Stimulated activated CD4-positive, alpha-beta T cell treated with anti-CD3 and anti-CD28 coated beads, Interleukin-15, amount 100 ng/mL, for 24 hours (primary cell): ENCODE measurements at regions not wholly inside any gene's neighbourhood (a gene's known extent, or its start where the extent isn't known, plus 50 kb on each side); places are given as distances from the start of the nearest gene placed in this dataset.
A peak's percentile ranks its signal among the peaks of the same experiment; 100 is the strongest.

Experiments used
- DNase-seq: peaks from one replicate; pipeline ENCODE4 v3.0.0-alpha.2; 2020

DNA sequence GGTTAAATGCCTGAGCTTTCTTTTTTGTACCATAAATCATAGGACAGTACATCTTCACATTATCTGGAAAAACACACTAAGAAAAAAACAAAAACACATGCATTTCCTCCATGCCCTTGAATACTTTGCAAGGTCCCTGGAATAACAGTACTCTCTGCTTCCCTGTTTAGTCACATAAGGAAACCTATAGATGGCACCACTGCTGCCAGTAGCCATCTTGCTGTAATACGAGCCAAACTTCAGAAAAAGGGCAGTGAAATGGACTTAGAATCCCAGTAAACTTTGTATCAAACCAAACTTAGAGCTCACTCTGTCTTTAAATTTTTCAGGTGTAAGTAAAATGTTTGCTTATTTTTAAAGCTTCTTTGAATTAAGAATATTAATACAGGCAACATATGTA, 435.5 kb downstream of the KCNJ2 start:
- DNase-seq: no peak

- DNase-seq: no peak
Measured at GRCh38 chr17:70606086-70606485, 436.8 kb downstream of the KCNJ2 start.

- no peak for DNase-seq
Measured at GRCh38 chr17:70608193-70608592, 438.9 kb downstream of the KCNJ2 start.

DNA sequence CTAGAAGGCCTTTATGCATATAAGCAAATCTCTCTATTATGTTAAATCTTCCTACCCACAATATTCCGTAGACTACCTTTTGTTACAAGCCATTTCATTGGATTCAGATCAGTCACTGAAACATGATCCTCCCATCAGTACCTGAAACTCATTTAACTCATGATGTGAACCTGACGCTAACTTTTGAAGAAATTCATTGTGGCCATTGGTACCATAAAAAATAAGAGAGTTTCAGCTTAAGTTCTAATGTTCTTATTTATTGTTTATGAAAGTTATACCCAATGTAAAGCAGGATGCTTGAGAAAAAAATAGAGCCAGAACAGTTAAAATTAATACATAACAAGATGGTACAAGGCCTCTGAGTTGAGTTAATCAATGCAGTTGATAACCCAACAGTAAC, 439.6 kb downstream of the KCNJ2 start:
- DNase-seq: no peak

DNA sequence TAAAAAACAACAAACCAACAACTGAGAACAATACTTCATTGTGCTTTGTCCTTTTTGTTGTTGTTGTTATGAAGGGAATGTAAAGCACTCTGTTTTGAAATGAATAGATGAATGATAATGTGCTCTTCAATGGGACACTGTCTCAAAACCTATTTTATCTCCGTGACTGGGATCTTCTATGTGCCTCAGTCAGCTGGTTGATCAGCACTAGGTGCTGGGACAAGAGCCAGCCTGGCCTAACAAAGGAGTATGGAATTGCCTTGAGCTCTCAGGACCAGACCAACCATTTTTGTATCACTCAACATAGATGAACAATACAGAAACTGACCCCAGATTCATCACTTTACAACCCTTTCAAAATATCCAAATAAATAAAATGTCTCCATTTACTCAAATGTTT, 440.2 kb downstream of the KCNJ2 start:
- no peak for DNase-seq

DNA sequence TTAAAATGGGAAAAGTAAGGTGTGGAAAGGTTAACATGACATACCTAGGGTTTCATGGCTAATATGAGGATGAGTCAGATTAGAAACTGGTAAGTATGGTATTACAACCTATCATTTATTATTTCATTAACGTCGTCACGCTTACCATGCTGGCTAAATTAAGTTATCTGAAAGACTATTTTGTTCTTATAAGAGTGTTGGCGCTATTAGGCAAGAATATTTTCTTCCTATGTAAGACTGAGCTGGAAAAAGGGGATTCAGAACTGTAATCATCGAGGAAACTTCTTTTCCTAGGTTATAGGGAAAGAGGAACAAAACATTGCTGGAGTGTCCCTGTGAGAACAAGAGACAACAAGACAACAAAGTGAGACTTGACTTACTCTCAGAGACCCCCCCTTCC, 440.8 kb downstream of the KCNJ2 start:
- DNase-seq: no peak

DNA sequence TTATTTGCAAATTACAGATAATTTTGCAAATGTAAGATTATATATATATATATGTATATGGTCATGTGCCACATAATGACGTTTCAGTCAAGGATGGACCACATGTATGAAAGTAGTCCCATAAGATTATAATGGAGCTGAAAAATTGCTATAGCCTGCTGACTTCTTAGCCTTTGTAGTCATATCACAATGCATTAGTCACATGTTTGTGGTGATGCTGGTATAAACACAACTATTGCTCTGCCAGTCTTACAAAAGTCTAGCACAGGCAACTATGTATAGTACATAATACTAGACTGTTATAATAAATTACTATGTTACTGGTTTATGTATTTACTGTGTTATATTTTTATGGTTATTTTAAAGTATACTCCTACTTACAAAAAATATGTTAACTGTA, 444.3 kb downstream of the KCNJ2 start:
- no peak for DNase-seq

- DNase-seq: no peak
Measured at GRCh38 chr17:70615831-70616230, 446.5 kb downstream of the KCNJ2 start.

- DNase-seq: no peak
Measured at GRCh38 chr17:70618641-70619040, 449.3 kb downstream of the KCNJ2 start.

- no peak for DNase-seq
Measured at GRCh38 chr17:70621566-70621965, 452.2 kb downstream of the KCNJ2 start.

GRCh38 chr17:70622368-70623260, 453.3 kb downstream of the KCNJ2 start:
- DNase-seq: peak; percentile 21

DNA sequence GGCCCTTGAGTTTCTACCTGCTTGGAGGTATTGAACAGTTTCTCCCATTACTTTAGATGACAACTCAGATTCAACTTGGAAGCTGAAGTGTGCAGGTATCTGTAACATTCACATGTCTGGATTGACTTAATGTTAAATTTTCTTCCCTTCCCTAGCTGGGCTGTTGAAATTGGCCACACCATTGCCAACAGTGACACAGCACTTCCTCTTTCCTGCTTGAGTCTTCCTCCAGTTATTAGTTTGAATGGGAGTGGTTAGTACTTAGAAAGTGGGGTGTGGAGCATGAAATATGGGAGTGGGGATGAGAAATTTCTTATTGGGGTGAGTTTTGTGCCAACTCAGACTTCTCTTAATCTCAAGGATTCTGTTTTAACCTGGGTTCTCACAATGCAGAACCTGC, 454.9 kb downstream of the KCNJ2 start:
- DNase-seq: no peak

DNA sequence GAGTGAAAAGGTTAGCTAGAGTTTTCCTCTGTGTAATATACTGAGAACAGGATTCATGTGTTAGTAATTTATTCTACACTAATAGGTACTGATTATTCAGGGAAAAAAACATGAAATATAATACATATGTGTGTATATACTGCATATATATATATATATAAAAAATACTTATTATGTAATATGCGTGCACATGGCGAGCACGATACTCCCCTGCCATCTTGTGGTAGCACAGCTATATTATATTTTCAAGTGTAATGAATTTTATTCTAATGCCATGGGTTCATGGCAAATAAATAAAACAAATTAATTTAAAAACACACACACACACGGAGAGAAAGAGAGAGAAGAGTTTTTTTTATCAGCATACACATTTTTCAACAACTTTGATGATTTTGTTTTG, 460.6 kb downstream of the KCNJ2 start:
- peak; percentile 2 for DNase-seq

DNA sequence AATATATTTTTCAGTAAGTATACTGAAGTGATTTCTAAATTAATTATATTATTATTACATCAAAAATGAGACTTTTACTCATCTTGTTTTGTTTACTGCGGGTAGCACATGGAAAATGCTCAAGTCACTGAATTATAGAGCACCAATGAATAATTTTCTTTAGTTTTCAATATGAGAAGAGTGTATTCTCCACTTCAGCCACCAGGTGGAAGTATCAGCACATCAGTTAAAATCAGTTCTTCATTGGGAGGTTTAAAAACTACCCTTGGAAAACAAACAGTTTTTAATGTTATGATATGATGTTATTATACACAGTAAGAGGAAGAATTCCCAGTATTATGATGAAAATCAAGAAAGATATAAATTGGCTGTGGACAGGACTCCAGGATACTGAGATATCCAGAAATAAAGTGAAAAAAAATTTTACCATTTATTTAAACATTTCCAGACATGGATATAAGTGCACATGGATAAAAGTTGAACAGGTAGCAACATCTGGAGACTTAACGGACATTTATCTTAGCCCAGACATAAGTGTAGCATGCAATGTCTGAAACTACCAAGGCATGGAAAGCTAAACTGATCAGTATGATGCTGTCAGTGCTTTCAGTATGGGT, 467.3 kb downstream of the KCNJ2 start:
- DNase-seq: peak; percentile 7

GRCh38 chr17:70642059-70642458, 472.7 kb downstream of the KCNJ2 start:
- DNase-seq: no peak

DNA sequence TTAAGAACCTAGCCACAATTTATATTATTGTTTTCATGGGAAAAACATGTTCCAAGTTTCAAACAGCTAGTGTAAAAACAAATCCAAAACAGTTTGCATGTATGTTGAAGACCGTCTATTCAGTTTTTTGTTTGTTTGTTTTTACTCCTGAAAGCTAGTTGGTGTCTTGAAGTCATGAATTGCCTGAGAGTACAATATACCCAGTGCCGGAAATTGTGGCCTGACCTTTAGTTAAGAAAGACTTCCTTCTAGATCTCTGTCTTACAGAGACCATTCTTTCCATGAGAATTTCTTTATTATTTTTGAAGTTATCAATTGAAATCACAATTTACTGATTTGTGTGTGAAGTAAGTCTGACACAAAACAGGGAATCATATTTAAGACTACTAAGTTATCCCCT, 474.8 kb downstream of the KCNJ2 start:
- DNase-seq: no peak

DNA sequence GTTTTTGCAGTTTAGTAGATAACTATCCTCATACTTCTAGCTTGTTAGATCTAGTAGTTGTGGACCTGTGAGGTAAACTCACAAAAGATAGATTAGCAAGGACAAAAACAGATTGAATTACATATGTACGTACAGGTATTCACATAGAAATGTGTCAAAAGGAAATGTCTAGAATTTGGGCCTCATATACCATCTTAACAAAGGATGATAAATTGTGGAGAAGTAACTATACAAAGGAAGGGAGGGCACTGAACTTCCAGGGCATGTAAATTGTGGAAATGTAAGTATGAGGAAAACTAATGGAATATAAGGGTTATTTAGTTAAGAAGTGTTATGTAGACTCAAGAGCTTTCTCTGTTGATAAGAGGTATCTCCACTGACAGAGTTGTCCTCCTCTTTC, 477.3 kb downstream of the KCNJ2 start:
- DNase-seq: no peak

- no peak for DNase-seq
Measured at GRCh38 chr17:70648166-70648565, 478.8 kb downstream of the KCNJ2 start.

DNA sequence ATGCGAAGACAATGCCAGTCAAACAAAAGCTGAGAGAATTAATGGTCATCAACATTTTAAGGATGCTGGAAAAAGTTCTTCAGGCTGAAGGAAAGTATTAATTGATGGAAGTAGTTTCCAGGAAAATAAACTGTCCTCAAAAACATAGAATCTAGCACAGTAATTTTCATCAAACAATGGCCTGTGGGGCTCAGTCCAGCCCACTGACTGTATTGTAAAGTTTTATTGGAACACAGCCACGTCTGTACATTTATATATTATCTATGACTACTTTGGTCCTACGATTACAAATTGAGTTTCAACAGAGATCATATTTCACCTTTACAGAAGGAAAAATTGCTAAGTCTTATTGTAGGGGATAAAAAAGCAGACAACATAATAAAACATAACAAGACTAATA, 484.5 kb downstream of the KCNJ2 start:
- no peak for DNase-seq

DNA sequence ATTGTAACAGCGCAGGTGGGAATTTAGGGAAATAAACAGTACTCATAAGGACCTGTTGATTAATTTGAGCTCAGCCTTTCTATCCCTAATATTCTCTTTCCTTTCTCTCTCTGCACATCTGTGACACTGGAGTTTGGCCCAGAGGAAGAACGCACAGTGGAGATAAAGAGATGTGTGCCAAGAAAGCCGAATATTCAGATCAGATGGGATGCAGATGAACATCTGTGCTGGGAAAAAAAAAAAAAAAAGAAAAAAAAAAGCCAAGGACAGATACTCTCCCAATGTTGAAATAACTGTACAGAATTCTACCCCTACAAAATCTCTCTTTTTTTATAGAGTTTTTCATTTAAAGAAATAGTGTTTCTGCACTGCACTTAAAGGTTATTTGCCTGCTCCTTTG, 485.4 kb downstream of the KCNJ2 start:
- DNase-seq: no peak

DNA sequence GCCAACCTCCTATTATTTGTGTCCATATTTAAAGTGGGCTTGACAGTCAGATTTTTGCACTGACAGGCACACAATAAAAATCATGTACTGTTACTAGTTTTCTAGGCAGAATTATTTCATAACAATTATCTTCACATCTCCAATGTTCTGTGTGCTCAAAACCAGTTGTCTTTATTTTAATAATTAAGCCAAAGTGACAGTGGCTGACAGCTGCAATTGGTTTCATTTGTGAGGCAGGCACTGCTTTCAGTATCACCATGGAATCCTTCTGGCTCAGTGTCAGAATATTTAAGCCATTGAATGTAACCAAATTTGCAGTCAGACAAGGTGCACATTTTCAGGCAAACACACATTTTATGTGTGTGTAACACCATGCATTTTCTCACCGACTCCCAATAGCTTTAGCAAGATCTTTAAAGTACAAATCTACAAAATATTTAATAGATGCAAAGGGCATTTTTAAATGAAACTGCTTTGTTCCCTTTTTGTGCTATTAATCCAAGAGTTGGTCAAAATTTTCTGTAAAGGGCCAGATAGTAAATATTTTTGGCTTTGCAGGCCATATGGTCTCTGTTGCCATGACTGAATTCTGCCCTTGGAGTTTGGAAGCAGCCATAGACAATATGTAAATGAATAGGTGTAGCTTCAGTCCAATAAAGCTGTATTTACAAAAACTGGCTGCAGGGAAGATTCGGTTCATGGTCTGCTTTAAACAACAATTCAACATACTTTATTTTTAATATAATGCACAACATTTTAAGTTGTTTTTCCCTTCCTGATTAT, 486.0 kb downstream of the KCNJ2 start:
- DNase-seq: no peak

- no peak for DNase-seq
Measured at GRCh38 chr17:70658317-70658716, 489.0 kb downstream of the KCNJ2 start.

DNA sequence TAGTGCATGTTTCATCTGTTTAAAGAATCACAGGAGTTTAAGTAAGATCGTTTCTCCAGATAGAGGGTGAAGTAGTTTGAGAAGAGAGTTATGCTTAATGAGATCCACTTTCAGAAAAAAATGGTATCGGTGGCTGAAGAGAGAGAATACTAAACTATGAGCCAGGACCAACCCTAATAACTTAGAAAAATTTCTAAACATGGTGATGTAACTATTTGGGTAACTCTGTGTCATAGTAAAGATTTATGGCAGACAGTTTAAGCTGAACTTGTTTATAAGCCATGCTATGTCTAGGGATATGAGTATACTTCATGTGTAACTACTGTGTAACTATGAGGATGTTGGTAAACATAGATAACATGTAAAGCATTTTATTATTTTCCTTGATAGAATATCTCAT, 489.5 kb downstream of the KCNJ2 start:
- DNase-seq: no peak
